ENCODE measurements at regions not wholly inside any gene's neighbourhood (a gene's known extent, or its start where the extent isn't known, plus 50 kb on each side); places are given as distances from the start of the nearest gene placed in this dataset.

DNA sequence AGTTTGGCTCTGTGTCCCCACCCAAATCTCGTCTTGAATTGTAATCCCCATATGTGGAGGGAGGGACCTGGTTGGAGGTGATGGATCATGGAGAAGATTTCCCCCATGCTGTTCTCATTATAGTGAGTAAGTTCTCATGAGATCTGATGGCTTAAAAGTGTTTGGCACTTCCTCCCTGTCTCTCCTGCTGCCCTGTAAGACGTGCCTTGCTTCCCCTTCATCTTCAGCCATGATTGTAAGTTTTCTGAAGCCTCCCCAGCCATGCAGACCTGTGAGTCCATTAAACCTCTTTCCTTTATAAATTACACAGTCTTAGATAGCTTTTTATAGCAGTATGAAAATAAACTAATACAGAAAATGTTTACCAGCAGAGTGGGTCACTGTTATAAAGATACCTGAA lies 577.6 kb downstream of the UTRN start:
- ATAC-seq (no peak), DNase-seq (ENCODE audit: low read depth, low spot score) (no peak)
- Histone ChIP-seq H3K9me3 (ENCODE audit: control insufficient read depth, insufficient read depth, low read depth, low read length) (no peaks in the 10 kb centered on the region; the same call in 1 of the 2 replicates), H3K27ac (ENCODE audit: low read length) (no peak overlapping the region), H3K27me3 (ENCODE audit: control insufficient read depth, insufficient read depth, low read length) (no peaks in the 10 kb centered on the region), H3K4me3 (ENCODE audit: low read depth in 2 of 2, low read length in 2 of 2) (no peak overlapping the region), H3K4me1 (ENCODE audit: control insufficient read depth, insufficient read depth, low read length) (no peaks in the 10 kb centered on the region), H3K36me3 (ENCODE audit: control insufficient read depth, insufficient read depth, low read length) (no peaks in the 10 kb centered on the region)
- ChIA-PET POLR2A (no interaction called here), CTCF (no interaction called here)
- intact Hi-C loops (cut with micrococcal nuclease; ENCODE audit: unreplicated experiment) (no loop called here), in situ Hi-C loops (cut with HindIII; ENCODE audit: low pct_unique_long_range_greater_than_20kb, low sequenced_read_pairs) (no loop called here)
- TF ChIP-seq REST (IDR thresholded peaks at IDR 0.05; ENCODE audit: insufficient read depth in 1 of 2, low read depth in 2 of 2, low read length in 1 of 2) (no peak), POLR2AphosphoS5 (IDR thresholded peaks at IDR 0.05; ENCODE audit: low read depth, low read length) (no peak), SIN3A (IDR thresholded peaks at IDR 0.05; ENCODE audit: borderline replicate concordance, insufficient read depth, low read depth, low read length) (no peak), CTCF (IDR thresholded peaks at IDR 0.05) (no peak), TCF7L2 (IDR thresholded peaks at IDR 0.05; ENCODE audit: low read depth, low read length) (no peak)
- no TSS peak for BruUV-seq (replicated peaks)

DNA sequence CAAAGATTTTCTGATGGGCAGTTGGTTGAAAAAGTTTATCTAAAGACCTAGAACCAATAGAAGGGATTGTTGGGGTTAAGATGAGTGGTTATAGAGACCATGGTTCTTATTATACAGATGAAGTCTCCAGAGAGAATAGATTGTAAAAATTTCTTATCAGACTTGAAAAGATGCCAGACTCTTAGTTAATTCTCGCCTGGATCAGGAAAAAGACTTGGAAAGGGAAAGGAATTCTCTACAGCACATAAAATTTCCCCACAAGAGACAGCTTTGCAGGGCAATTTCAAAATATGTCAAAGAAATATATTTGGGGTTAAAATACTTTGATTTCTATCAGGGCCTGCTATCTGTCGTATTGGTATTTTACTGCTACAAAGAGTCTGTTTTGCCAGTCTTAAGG lies 582.6 kb downstream of the UTRN start:
- no peaks in the 10 kb centered on the region for H3K27me3 ChIP-seq (ENCODE audit: control insufficient read depth, insufficient read depth, low read length)
- H3K36me3 ChIP-seq (ENCODE audit: control insufficient read depth, insufficient read depth, low read length): no peaks in the 10 kb centered on the region
- no peaks in the 10 kb centered on the region; the same call in 1 of the 2 replicates for H3K4me1 ChIP-seq (ENCODE audit: control insufficient read depth, insufficient read depth, low read length)
- DNase-seq (ENCODE audit: low read depth, low spot score): no peak
- BruUV-seq (replicated peaks): no TSS peak
- TF ChIP-seq POLR2AphosphoS5 (IDR thresholded peaks at IDR 0.05; ENCODE audit: low read depth, low read length) (no peak), SIN3A (IDR thresholded peaks at IDR 0.05; ENCODE audit: borderline replicate concordance, insufficient read depth, low read depth, low read length) (no peak), TCF7L2 (IDR thresholded peaks at IDR 0.05; ENCODE audit: low read depth, low read length) (no peak), CTCF (IDR thresholded peaks at IDR 0.05) (no peak), REST (IDR thresholded peaks at IDR 0.05; ENCODE audit: insufficient read depth in 1 of 2, low read depth in 2 of 2, low read length in 1 of 2) (no peak)
- no peak for ATAC-seq
- no peak overlapping the region for H3K4me3 ChIP-seq (ENCODE audit: low read depth in 2 of 2, low read length in 2 of 2)
- H3K27ac ChIP-seq (ENCODE audit: low read length): no peak overlapping the region
- intact Hi-C loops (cut with micrococcal nuclease; ENCODE audit: unreplicated experiment): no loop called here
- H3K9me3 ChIP-seq (ENCODE audit: control insufficient read depth, insufficient read depth, low read depth, low read length): no peaks in the 10 kb centered on the region; the same call in 1 of the 2 replicates
- ChIA-PET CTCF (no interaction called here), POLR2A (no interaction called here)
- in situ Hi-C loops (cut with HindIII; ENCODE audit: low pct_unique_long_range_greater_than_20kb, low sequenced_read_pairs): no loop called here
